Lung (tissue), 11 donors: ENCODE measurements at regions not wholly inside any gene's neighbourhood (a gene's known extent, or its start where the extent isn't known, plus 50 kb on each side); places are given as distances from the start of the nearest gene placed in this dataset.

Experiments used
- ATAC-seq: fragments of 200-7000 bp; cut with Tn5 transposase; one replicate; pipeline ENCODE4 v1.9.1; 2020; ENCODE audit warnings: moderate number of reproducible peaks; ENCODE audit not compliant: insufficient read depth, low FRiP score
- DNase-seq, 3 donors: peaks; one replicate each; pipeline ENCODE4 v3.0.0-alpha.2; 2013 to 2017
- H3K27ac ChIP-seq, 2 donors: one replicate each; pipeline ENCODE4 v1.5.1; 2013; ENCODE audit warnings: mild to moderate bottlenecking in 2 of 2, moderate library complexity in 2 of 2, control low read depth in 1 of 2, inconsistent platforms in 1 of 2, low read depth in 1 of 2, low read length in 1 of 2
- H3K27me3 ChIP-seq, 3 donors: one replicate each; pipeline ENCODE4 v1.5.1; 2013; ENCODE audit warnings: low read length in 2 of 3; ENCODE audit not compliant: control insufficient read depth in 3 of 3, insufficient read depth in 3 of 3
- H3K36me3 ChIP-seq, 4 donors: one replicate each; pipeline ENCODE4 v1.5.1; 2013; ENCODE audit warnings: low read length in 4 of 4, mild to moderate bottlenecking in 1 of 4, moderate library complexity in 1 of 4; ENCODE audit not compliant: control insufficient read depth in 4 of 4, insufficient read depth in 4 of 4
- H3K4me1 ChIP-seq, 5 donors: one replicate each; pipeline ENCODE4 v1.5.1; 2013; ENCODE audit warnings: low read length in 5 of 5, mild to moderate bottlenecking in 2 of 5, moderate library complexity in 1 of 5; ENCODE audit not compliant: control insufficient read depth in 5 of 5, insufficient read depth in 5 of 5
- H3K4me3 ChIP-seq: one replicate; pipeline ENCODE4 v1.5.1; 2013; ENCODE audit warnings: mild to moderate bottlenecking, control low read depth, moderate library complexity
- H3K9ac ChIP-seq, 2 donors: one replicate each; pipeline ENCODE4 v1.5.1; 2013; ENCODE audit warnings: low read length in 2 of 2, control low read depth in 1 of 2; ENCODE audit not compliant: insufficient read depth in 1 of 2
- H3K9me3 ChIP-seq, 4 donors: one replicate each; pipeline ENCODE4 v1.5.1; 2013; ENCODE audit warnings: low read length in 3 of 4, mild to moderate bottlenecking in 1 of 4, moderate library complexity in 1 of 4; ENCODE audit not compliant: control insufficient read depth in 4 of 4, insufficient read depth in 3 of 4
- WGBS, 2 donors: extraction: QIAGEN DNeasy Blood & Tissue Kit; methylation state at CpG; one replicate each; pipeline ENCODE4 v1.1.7; 2013; 5-methylcytosine and 5-hydroxymethylcytosine counted together
- TF ChIP-seq, protein P1 (sequence below): IDR thresholded peaks from 2 replicates; pipeline ENCODE4 v1.5.1; 2012; ENCODE audit warnings: mild to moderate bottlenecking; ENCODE audit errors: control extremely low read depth, extremely low read depth
- donor health status: control.
- donor health status: control.
- donor health status: Bipolar disorder and iron deficiency.
- donor health status: healthy.
- donor health status: DM: yes; HTN: yes; CAD: no.

DNA sequence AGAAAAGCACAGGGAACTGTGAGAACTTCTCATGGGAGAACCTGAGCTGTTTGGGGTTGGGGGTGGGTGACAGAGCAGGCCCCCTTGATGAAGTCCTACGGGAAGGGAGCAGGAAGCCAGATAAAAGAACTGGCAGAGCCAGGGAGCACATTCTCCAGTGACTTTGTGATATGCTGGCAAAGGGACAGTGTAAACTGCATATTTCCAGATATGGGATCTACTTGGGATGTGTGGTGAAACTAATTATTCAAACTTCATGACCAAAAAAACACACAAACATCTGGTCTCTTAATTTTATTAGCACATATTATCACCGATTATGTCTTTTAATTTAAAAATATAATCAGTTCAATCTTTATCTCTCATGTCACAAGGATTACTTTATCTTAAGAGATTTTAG is 266.0 kb downstream of the PAPSS1 start:
- no peak for DNase-seq
- 53 to 70% methylated on average over 2 of the region's 2 CpGs for WGBS, 2 donors
- H3K27me3 ChIP-seq = no peaks in the 10 kb centered on the region
- H3K4me1 ChIP-seq = peaks cover 0 to 9% (median 0%) of the 10 kb centered on the region in 5 donors
- no peak overlapping the region for H3K9ac ChIP-seq
- no peak overlapping the region for H3K27ac ChIP-seq
- ATAC-seq = no peak
- no peaks in the 10 kb centered on the region for H3K9me3 ChIP-seq
- no peaks in the 10 kb centered on the region for H3K36me3 ChIP-seq
- H3K4me3 ChIP-seq = no peak overlapping the region
- TF ChIP-seq, protein P1, sequence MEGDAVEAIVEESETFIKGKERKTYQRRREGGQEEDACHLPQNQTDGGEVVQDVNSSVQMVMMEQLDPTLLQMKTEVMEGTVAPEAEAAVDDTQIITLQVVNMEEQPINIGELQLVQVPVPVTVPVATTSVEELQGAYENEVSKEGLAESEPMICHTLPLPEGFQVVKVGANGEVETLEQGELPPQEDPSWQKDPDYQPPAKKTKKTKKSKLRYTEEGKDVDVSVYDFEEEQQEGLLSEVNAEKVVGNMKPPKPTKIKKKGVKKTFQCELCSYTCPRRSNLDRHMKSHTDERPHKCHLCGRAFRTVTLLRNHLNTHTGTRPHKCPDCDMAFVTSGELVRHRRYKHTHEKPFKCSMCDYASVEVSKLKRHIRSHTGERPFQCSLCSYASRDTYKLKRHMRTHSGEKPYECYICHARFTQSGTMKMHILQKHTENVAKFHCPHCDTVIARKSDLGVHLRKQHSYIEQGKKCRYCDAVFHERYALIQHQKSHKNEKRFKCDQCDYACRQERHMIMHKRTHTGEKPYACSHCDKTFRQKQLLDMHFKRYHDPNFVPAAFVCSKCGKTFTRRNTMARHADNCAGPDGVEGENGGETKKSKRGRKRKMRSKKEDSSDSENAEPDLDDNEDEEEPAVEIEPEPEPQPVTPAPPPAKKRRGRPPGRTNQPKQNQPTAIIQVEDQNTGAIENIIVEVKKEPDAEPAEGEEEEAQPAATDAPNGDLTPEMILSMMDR = no peak

DNA sequence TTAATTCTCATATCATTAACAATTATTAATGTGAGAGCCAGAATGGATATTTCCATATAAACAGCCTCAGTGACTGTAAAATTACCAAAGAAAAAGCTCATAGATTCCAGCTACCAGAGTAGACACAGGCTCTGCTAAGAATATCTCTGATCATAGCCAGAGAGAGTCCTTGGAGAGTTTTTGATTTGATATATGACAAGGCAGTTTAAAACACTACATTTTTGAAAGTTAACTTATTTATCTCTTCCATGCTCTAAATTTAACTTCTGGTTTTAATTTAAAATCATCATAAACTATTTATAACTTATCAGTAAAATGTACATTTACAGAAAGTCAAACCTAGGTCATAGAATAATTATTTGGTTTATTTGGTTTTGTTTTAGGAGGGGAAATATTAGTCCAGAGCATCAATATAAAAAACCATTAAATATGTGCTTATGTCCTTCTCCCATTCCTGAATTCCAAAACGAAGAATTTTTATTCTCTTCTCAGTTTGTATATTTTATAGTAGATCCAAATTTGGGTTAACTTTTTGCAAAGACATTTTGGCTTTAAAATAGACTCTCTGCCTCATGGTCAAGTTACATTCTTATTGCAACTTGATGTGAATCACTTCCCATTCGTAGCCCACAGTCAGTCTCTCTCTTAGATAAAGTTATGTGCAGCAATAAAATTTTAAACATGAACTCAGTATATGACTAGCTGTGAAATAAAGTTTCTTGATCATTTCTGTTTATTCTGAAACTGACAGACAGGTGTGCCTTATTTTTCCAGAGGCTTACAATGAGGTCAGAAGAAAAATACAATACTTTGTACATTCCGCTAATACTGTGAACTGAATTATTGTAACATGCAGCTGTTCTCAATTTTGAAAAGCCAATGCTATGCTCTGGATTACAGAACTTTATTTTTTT is 267.1 kb downstream of the PAPSS1 start:
- DNase-seq (no peak), ATAC-seq (no peak)
- H3K27me3 ChIP-seq = no peaks in the 10 kb centered on the region
- TF ChIP-seq, protein P1 = no peak
- no peaks in the 10 kb centered on the region for H3K36me3 ChIP-seq
- no peak overlapping the region for H3K4me3 ChIP-seq
- H3K9me3 ChIP-seq = no peaks in the 10 kb centered on the region
- H3K27ac ChIP-seq = no peak overlapping the region
- no peak overlapping the region for H3K9ac ChIP-seq
- H3K4me1 ChIP-seq = peaks cover 0 to 9% (median 0%) of the 10 kb centered on the region in 5 donors
- WGBS, 2 donors = 66 to 82% methylated on average over 3 of the region's 3 CpGs

DNA sequence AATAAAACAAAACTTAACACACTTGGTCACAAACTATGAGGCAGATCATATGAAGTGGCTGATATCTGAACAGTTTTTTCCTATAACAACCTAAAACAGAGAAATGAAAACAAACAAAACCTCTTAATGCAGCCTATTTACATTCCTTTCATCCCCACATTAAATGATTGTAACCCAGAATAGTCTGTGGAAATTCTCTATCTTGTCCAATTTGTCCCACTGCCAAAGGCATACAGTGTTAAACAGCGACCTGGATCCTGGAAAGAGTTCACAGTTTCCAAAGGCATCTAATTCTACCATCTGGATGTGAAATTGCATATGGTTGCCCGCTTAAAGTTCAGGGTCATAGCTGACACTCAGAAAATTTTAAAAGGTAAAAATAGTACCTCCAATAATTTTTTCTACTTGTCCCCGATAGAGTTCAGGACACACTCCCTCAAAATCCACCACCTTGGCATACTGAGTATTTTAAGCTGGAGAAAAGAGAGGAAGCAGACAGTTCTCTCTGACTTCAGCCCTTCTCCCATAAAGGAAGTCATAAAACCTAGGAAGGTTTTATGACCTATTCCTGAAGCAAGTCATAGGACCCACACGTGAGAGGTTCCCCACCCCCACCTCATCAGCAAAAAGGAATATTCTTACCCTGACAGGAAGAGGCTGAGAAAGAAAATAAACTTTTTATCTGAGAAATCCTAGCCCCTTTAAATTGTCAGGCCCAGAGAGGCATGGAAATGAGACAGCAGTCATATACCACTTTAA is 270.2 kb downstream of the PAPSS1 start:
- peaks cover 0 to 9% (median 0%) of the 10 kb centered on the region in 5 donors for H3K4me1 ChIP-seq
- H3K36me3 ChIP-seq = no peaks in the 10 kb centered on the region
- TF ChIP-seq, protein P1 = no peak
- no peak overlapping the region for H3K27ac ChIP-seq
- DNase-seq (peak in 2 of 3 donors; percentile 24 to 41), ATAC-seq (no peak)
- no peaks in the 10 kb centered on the region for H3K9me3 ChIP-seq
- H3K27me3 ChIP-seq = no peaks in the 10 kb centered on the region
- WGBS, 2 donors = 59 to 61% methylated on average over 4 of the region's 4 CpGs
- no peak overlapping the region for H3K4me3 ChIP-seq
- no peak overlapping the region for H3K9ac ChIP-seq
